SK-N-SH (cell line): ENCODE measurements at regions not wholly inside any gene's neighbourhood (a gene's known extent, or its start where the extent isn't known, plus 50 kb on each side); places are given as distances from the start of the nearest gene placed in this dataset.

ENCODE experiments used
- CTCF ChIA-PET: fragments of 300-600, 350-600 bp; formaldehyde crosslinking; extraction: SDS; loops from one replicate; lab custom pipeline; 2021; lab: Yijun Ruan, JAX
- POLR2A ChIA-PET: fragments of 350-600 bp; sonication (Branson Sonifier 250); formaldehyde crosslinking; extraction: SDS; loops from one replicate; lab custom pipeline; 2020; ENCODE audit warnings: antibody characterized with exemption, inconsistent platforms; lab: Yijun Ruan, JAX
- DNase-seq: peaks from one replicate; pipeline ENCODE4 v3.0.0; 2012
- H2AFZ ChIP-seq: fragments of 200-600 bp; sonication (generic); 2 replicates; pipeline ENCODE4 v1.8.1; 2016; ENCODE audit warnings: antibody characterized with exemption, mild to moderate bottlenecking, low read depth
- H3F3A ChIP-seq: fragments of 200-600 bp; sonication (generic); replicated peaks from 2 replicates; pipeline ENCODE3; 2016; ENCODE audit warnings: antibody characterized with exemption, mild to moderate bottlenecking; ENCODE audit not compliant: insufficient read depth
- H3K27ac ChIP-seq, 2 experiments: fragments of 200-500 bp in 1 of 2; fragments of 200-600 bp in 1 of 2; sonication (Bioruptor generic) in 1 of 2; sonication (generic), shearing (Covaris generic) in 1 of 2; 2 replicates each; pipeline versions ENCODE4 v1.5.1 to v1.6.1; 2014 to 2016; ENCODE audit warnings: low read depth in 2 of 2, inconsistent platforms in 1 of 2, low read length in 1 of 2, mild to moderate bottlenecking in 1 of 2, mixed read lengths in 1 of 2
- H3K27me3 ChIP-seq: fragments of 200-600 bp; sonication (generic), shearing (Covaris generic); 2 replicates; pipeline ENCODE4 v1.6.1; 2016; ENCODE audit warnings: mixed run types; ENCODE audit not compliant: insufficient read depth
- H3K36me3 ChIP-seq, 2 experiments: fragments of 200-500 bp in 1 of 2; fragments of 200-600 bp in 1 of 2; sonication (Bioruptor generic) in 1 of 2; sonication (generic) in 1 of 2; replicated peaks in 1 of 2; 2 replicates each; pipeline versions ENCODE3 to v1.5.1; 2014 to 2016; ENCODE audit warnings: low read length in 1 of 2, mild to moderate bottlenecking in 1 of 2; ENCODE audit not compliant: insufficient read depth in 2 of 2, control insufficient read depth in 1 of 2
- H3K4me1 ChIP-seq, 2 experiments: fragments of 200-500 bp in 1 of 2; fragments of 200-600 bp in 1 of 2; sonication (Bioruptor generic) in 1 of 2; sonication (generic), shearing (Covaris generic) in 1 of 2; 2 replicates each; pipeline versions ENCODE4 v1.5.1 to v1.6.1; 2014 to 2016; ENCODE audit warnings: low read depth in 1 of 2, low read length in 1 of 2, mixed run types in 1 of 2; ENCODE audit not compliant: insufficient read depth in 2 of 2, control insufficient read depth in 1 of 2
- H3K4me2 ChIP-seq: fragments of 200-600 bp; sonication (generic), shearing (Covaris generic); 2 replicates; pipeline ENCODE4 v1.6.1; 2017; ENCODE audit warnings: mixed run types
- H3K4me3 ChIP-seq, 2 experiments: fragments of 200-500 bp in 1 of 2; fragments of 200-600 bp in 1 of 2; sonication (Bioruptor generic) in 1 of 2; sonication (generic), shearing (Covaris generic) in 1 of 2; 2 replicates each; pipeline versions ENCODE4 v1.5.1 to v1.8.1; 2014 to 2016; ENCODE audit warnings: low read depth in 2 of 2, inconsistent platforms in 1 of 2, low read length in 1 of 2, mild to moderate bottlenecking in 1 of 2, mixed read lengths in 1 of 2, moderate library complexity in 1 of 2
- H3K79me2 ChIP-seq: fragments of 200-600 bp; sonication (generic); 2 replicates; pipeline ENCODE4 v1.8.1; 2017; ENCODE audit warnings: mild to moderate bottlenecking; ENCODE audit not compliant: insufficient read depth
- H3K9ac ChIP-seq: fragments of 200-600 bp; sonication (generic); 2 replicates; pipeline ENCODE4 v1.6.1; 2017; ENCODE audit warnings: mixed run types
- H3K9me2 ChIP-seq: fragments of 200-600 bp; sonication (generic); 2 replicates; pipeline ENCODE4 v1.6.1; 2017; ENCODE audit warnings: mixed run types
- H3K9me3 ChIP-seq: fragments of 200-600 bp; sonication (generic); 2 replicates; pipeline ENCODE4 v1.6.1; 2017; ENCODE audit warnings: mixed run types, mild to moderate bottlenecking, moderate library complexity
- H4K20me1 ChIP-seq: fragments of 200-600 bp; sonication (generic); 2 replicates; pipeline ENCODE4 v1.6.1; 2017; ENCODE audit warnings: mild to moderate bottlenecking, mixed run types; ENCODE audit not compliant: insufficient read depth
- CHD2 ChIP-seq: fragments of 150-350 bp; IDR thresholded peaks from 2 replicates; pipeline ENCODE4 v1.6.1; 2018; ENCODE audit warnings: low read length; ENCODE audit not compliant: partially characterized antibody
- EZH2phosphoT487 ChIP-seq: fragments of 200-600 bp; sonication (generic); IDR thresholded peaks from 2 replicates; pipeline ENCODE4 v1.6.1; 2017; ENCODE audit warnings: low read depth, mixed run types, mild to moderate bottlenecking, antibody characterized with exemption, moderate library complexity, borderline replicate concordance
- GATA2 ChIP-seq: sonication (generic); formaldehyde crosslinking; IDR thresholded peaks from 2 replicates; pipeline ENCODE4 v1.5.0; 2020; ENCODE audit warnings: mild to moderate bottlenecking, missing genetic modification reagents
- JUND ChIP-seq: IDR thresholded peaks from 2 replicates; pipeline ENCODE4 v1.4.0; 2012
- MXI1 ChIP-seq: IDR thresholded peaks from 2 replicates; pipeline ENCODE4 v1.6.1; 2012; ENCODE audit warnings: mild to moderate bottlenecking, low read depth, low read length, improper control_type of control experiment
- NRF1 ChIP-seq: IDR thresholded peaks from 2 replicates; pipeline ENCODE4 v1.6.1; 2012; ENCODE audit warnings: low read depth, mild to moderate bottlenecking, low read length
- PBX3 ChIP-seq: IDR thresholded peaks from 2 replicates; pipeline ENCODE4; 2012
- RAD21 ChIP-seq: IDR thresholded peaks from 2 replicates; pipeline ENCODE4 v1.6.1; 2012; ENCODE audit warnings: mild to moderate bottlenecking, low read length
- RFX5 ChIP-seq: IDR thresholded peaks from 2 replicates; pipeline ENCODE4 v1.6.1; 2012; ENCODE audit warnings: mild to moderate bottlenecking, improper control_type of control experiment, low read length
- SIN3A ChIP-seq: IDR thresholded peaks from 2 replicates; pipeline ENCODE4 v1.6.1; 2012; ENCODE audit warnings: low read depth, mild to moderate bottlenecking, low read length, moderate library complexity, borderline replicate concordance
- SMC3 ChIP-seq: IDR thresholded peaks from 2 replicates; pipeline ENCODE4 v1.6.1; 2012; ENCODE audit warnings: low read depth, low read length, improper control_type of control experiment
- ZBTB33 ChIP-seq: IDR thresholded peaks from 2 replicates; pipeline ENCODE4 v1.4.0; 2012; ENCODE audit warnings: low read depth, borderline replicate concordance
- WGBS: methylation state at CpG from one replicate; pipeline ENCODE4 v1.1.6; 2017; ENCODE audit warnings: low lambda C conversion rate; 5-methylcytosine and 5-hydroxymethylcytosine counted together
- TF ChIP-seq, protein P1 (sequence below): IDR thresholded peaks from 2 replicates; pipeline ENCODE4 v1.4.0; 2012; ENCODE audit warnings: low read depth
- TF ChIP-seq, protein P2 (sequence below): fragments of 150-350 bp; IDR thresholded peaks from 2 replicates; pipeline ENCODE4 v1.6.1; 2017; ENCODE audit warnings: antibody characterized with exemption, low read length, low read depth, borderline replicate concordance

- POLR2A ChIA-PET: no interaction called here
- Histone ChIP-seq H3K9ac (no peak overlapping the region), H4K20me1 (no peaks in the 10 kb centered on the region), H3K27ac (no peak overlapping the region), H3K4me3 (no peak overlapping the region), H3K4me1 (no peaks in the 10 kb centered on the region), H3K9me3 (0 out of 2 replicates have a peak, but pooled peaks cover 8% of the 10 kb centered on the region), H3K4me2 (no peak overlapping the region), H3K27me3 (no peaks in the 10 kb centered on the region), H2AFZ (no peak overlapping the region), H3F3A (no peaks in the 10 kb centered on the region), H3K9me2 (no peaks in the 10 kb centered on the region), H3K79me2 (no peaks in the 10 kb centered on the region), H3K36me3 (peaks cover 0 to 3% of the 10 kb centered on the region in 2 experiments)
- TF ChIP-seq CHD2 (no peak), GATA2 (CRISPR knock-in tag) (no peak), PBX3 (no peak), NRF1 (no peak), RAD21 (no peak), ZBTB33 (no peak), SMC3 (no peak), RFX5 (no peak), EZH2phosphoT487 (no peak), SIN3A (no peak), JUND (no peak), MXI1 (no peak)
- TF ChIP-seq, protein P1, sequence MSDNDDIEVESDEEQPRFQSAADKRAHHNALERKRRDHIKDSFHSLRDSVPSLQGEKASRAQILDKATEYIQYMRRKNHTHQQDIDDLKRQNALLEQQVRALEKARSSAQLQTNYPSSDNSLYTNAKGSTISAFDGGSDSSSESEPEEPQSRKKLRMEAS: no peak
- TF ChIP-seq, protein P2, sequence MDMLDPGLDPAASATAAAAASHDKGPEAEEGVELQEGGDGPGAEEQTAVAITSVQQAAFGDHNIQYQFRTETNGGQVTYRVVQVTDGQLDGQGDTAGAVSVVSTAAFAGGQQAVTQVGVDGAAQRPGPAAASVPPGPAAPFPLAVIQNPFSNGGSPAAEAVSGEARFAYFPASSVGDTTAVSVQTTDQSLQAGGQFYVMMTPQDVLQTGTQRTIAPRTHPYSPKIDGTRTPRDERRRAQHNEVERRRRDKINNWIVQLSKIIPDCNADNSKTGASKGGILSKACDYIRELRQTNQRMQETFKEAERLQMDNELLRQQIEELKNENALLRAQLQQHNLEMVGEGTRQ: no peak
- DNase-seq: no peak
- CTCF ChIA-PET: no interaction called here
- WGBS: 83% methylated on average over 6 of the region's 6 CpGs
These were observed 892.1 kb upstream of the INTU start for GRCh38 chr4:126740687-126741086.

GRCh38 chr4:126742048-126742447, 890.7 kb upstream of the INTU start:
- H3K4me3 ChIP-seq: no peak overlapping the region
- H2AFZ ChIP-seq: no peak overlapping the region
- POLR2A ChIA-PET: no interaction called here

More at GRCh38 chr4:126742048-126742447, 890.7 kb upstream of the INTU start:
- Histone ChIP-seq H3K9ac (no peak overlapping the region), H3K4me1 (no peaks in the 10 kb centered on the region), H3F3A (no peaks in the 10 kb centered on the region), H3K36me3 (peaks cover 0 to 5% of the 10 kb centered on the region in 2 experiments), H3K79me2 (no peaks in the 10 kb centered on the region), H3K27me3 (no peaks in the 10 kb centered on the region), H3K27ac (no peak overlapping the region), H4K20me1 (no peaks in the 10 kb centered on the region), H3K4me2 (no peak overlapping the region), H3K9me2 (no peaks in the 10 kb centered on the region), H3K9me3 (peaks cover 21% of the 10 kb centered on the region; the same call in 1 of the 2 replicates)
- CTCF ChIA-PET: no interaction called here
- TF ChIP-seq CHD2: no peak
- 74% methylated on average over 3 of the region's 3 CpGs for WGBS
- DNase-seq: no peak
